ENCODE measurements at regions not wholly inside any gene's neighbourhood (a gene's known extent, or its start where the extent isn't known, plus 50 kb on each side); places are given as distances from the start of the nearest gene placed in this dataset.

GRCh38 chr6:164051427-164051826, 636.9 kb downstream of the QKI start:
- no peaks in the 10 kb centered on the region for H3K79me2 ChIP-seq (ENCODE audit: insufficient read depth, low read length)
- CTCF ChIA-PET = no interaction called here
- intact Hi-C loops (cut with micrococcal nuclease) = no loop called here
- H3K9me2 ChIP-seq (ENCODE audit: insufficient read depth) = no peaks in the 10 kb centered on the region
- no peak overlapping the region for H3K4me3 ChIP-seq (replicated peaks in 1 of 2; ENCODE audit: low read depth in 1 of 2, low read length in 2 of 2)
- ATAC-seq (no peak), DNase-seq (ENCODE audit: low read depth, low spot score) (no peak)
- no peaks in the 10 kb centered on the region; a peak in 1 of 4 replicates for H3K9me3 ChIP-seq (ENCODE audit: control insufficient read depth in 1 of 2, insufficient read depth in 1 of 2, low read depth in 1 of 2, low read length in 2 of 2)
- H3K27me3 ChIP-seq (ENCODE audit: insufficient read depth, low read length) = no peaks in the 10 kb centered on the region
- H3K9ac ChIP-seq (ENCODE audit: low read length) = no peak overlapping the region
- no peak overlapping the region for H3K27ac ChIP-seq (ENCODE audit: low read depth, low read length)
- TF ChIP-seq ZNF274 (IDR thresholded peaks at IDR 0.05; ENCODE audit: low read depth, low read length) (no peak), CEBPB (IDR thresholded peaks at IDR 0.05; ENCODE audit: low read depth) (no peak), POLR2AphosphoS5 (IDR thresholded peaks at IDR 0.05; ENCODE audit: low read depth, low read length) (no peak), TCF7L2 (IDR thresholded peaks at IDR 0.05; ENCODE audit: borderline replicate concordance, extremely low read depth, insufficient read depth, insufficient read length) (no peak), EZH2phosphoT487 (IDR thresholded peaks at IDR 0.05; ENCODE audit: borderline replicate concordance) (no peak), SRF (IDR thresholded peaks at IDR 0.05; ENCODE audit: low read depth) (no peak), SP1 (IDR thresholded peaks at IDR 0.05; ENCODE audit: low read depth) (no peak), ZBTB33 (IDR thresholded peaks at IDR 0.05; ENCODE audit: extremely low read depth, insufficient replicate concordance, low read length) (no peak), POLR2A (IDR thresholded peaks at IDR 0.05; ENCODE audit: borderline replicate concordance, extremely low read depth, insufficient read depth, insufficient read length) (no peak), JUND (IDR thresholded peaks at IDR 0.05) (no peak), ELF1 (IDR thresholded peaks at IDR 0.05; ENCODE audit: borderline replicate concordance, low read depth) (no peak), MAX (IDR thresholded peaks at IDR 0.05) (no peak), EZH2 (IDR thresholded peaks at IDR 0.05) (no peak), RAD21 (IDR thresholded peaks at IDR 0.05; ENCODE audit: low read depth) (no peak), CBX3 (IDR thresholded peaks at IDR 0.05; ENCODE audit: low read depth) (no peak), SIN3A (IDR thresholded peaks at IDR 0.05; ENCODE audit: low read depth) (no peak)
- no peaks in the 10 kb centered on the region for H3K4me1 ChIP-seq (ENCODE audit: control insufficient read depth in 1 of 2, insufficient read depth in 2 of 2, low read length in 2 of 2)
- BruUV-seq (replicated peaks) = no TSS peak
- no peak overlapping the region for H2AFZ ChIP-seq (ENCODE audit: low read depth, low read length, poor library complexity, severe bottlenecking)
- H4K20me1 ChIP-seq (ENCODE audit: insufficient read depth) = no peaks in the 10 kb centered on the region
- POLR2A ChIA-PET = no interaction called here
- no peak overlapping the region for H3K4me2 ChIP-seq (ENCODE audit: low read length)
- RAD21 ChIA-PET (ENCODE audit: low non-redundant PET in 1 of 2, low total read pairs in 2 of 2, uncharacterized antibody in 2 of 2, unreplicated experiment in 2 of 2) = no interaction called here
- H3K36me3 ChIP-seq (ENCODE audit: control insufficient read depth in 1 of 2, insufficient read depth in 2 of 2, low read length in 2 of 2) = no peaks in the 10 kb centered on the region
